ENCODE measurements at regions not wholly inside any gene's neighbourhood (a gene's known extent, or its start where the extent isn't known, plus 50 kb on each side); places are given as distances from the start of the nearest gene placed in this dataset.
"Not testable (repeated sequence)": the region's sequence is repeated elsewhere in the genome, so short reads cannot be mapped to it uniquely, and the experiment has no call there.

- not testable (repeated sequence) for TF ChIP-seq CTCF (IDR thresholded peaks at IDR 0.05; ENCODE audit: borderline replicate concordance, extremely low read depth, low read length, poor library complexity, severe bottlenecking); EZH2 (IDR thresholded peaks at IDR 0.05; ENCODE audit: borderline replicate concordance, low read depth, low read length, severe bottlenecking)
Measured at GRCh38 chr14:71168161-71168560, 260.9 kb downstream of the PCNX1 start.

All from DND-41 (cell line).